ENCODE measurements at regions not wholly inside any gene's neighbourhood (a gene's known extent, or its start where the extent isn't known, plus 50 kb on each side); places are given as distances from the start of the nearest gene placed in this dataset.

GRCh38 chr2:219803294-219803693 is 175.9 kb downstream of the SLC4A3 start:
- H3K9ac ChIP-seq (ENCODE audit: low read depth, low read length) = no peak overlapping the region

GRCh38 chr2:219810895-219811294 is 183.5 kb downstream of the SLC4A3 start:
- no peak overlapping the region for H3K9ac ChIP-seq (ENCODE audit: low read depth, low read length)
- H3K9me3 ChIP-seq (ENCODE audit: control insufficient read depth, insufficient read depth, low read length) = peaks cover 4% of the 10 kb centered on the region; the same call in 1 of the 2 replicates
- H3K36me3 ChIP-seq (ENCODE audit: control insufficient read depth, insufficient read depth, low read length) = no peaks in the 10 kb centered on the region
- no peak overlapping the region for H3K27ac ChIP-seq (ENCODE audit: low read depth, low read length)
- H3K4me3 ChIP-seq (ENCODE audit: low read depth, low read length) = no peak overlapping the region
- no peaks in the 10 kb centered on the region for H3K27me3 ChIP-seq (ENCODE audit: control insufficient read depth, insufficient read depth, low read length)
- no peaks in the 10 kb centered on the region for H3K4me1 ChIP-seq (ENCODE audit: control insufficient read depth, insufficient read depth, low read length)

More at GRCh38 chr2:219803294-219803693, 175.9 kb downstream of the SLC4A3 start:
- H3K36me3 ChIP-seq (ENCODE audit: control insufficient read depth, insufficient read depth, low read length) = no peaks in the 10 kb centered on the region
- H3K4me3 ChIP-seq (ENCODE audit: low read depth, low read length) = no peak overlapping the region
- H3K9me3 ChIP-seq (ENCODE audit: control insufficient read depth, insufficient read depth, low read length) = peaks cover 4% of the 10 kb centered on the region; the same call in 1 of the 2 replicates
- H3K27me3 ChIP-seq (ENCODE audit: control insufficient read depth, insufficient read depth, low read length) = no peaks in the 10 kb centered on the region
- no peak overlapping the region for H3K27ac ChIP-seq (ENCODE audit: low read depth, low read length)
- H3K4me1 ChIP-seq (ENCODE audit: control insufficient read depth, insufficient read depth, low read length) = no peaks in the 10 kb centered on the region

DNA sequence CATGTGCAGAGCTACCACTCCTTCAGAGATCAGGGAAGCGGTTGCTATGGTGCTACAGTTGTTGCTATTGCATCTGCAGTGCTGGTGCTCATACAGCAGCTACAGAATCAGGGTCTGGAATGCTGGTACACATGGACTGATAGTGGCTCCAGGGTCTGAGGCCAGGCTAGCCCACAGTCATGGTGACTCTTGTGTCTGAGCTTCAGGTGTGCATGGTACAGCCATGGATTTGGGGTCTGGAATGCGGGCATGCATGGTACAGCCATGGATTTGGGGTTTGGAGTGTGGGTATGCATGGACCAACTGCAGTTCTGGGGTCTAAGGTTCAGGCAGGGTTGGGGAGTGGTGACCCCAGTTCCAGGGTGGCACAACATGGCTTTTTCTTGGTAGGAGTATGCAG is 185.2 kb downstream of the SLC4A3 start:
- H3K9ac ChIP-seq (ENCODE audit: low read depth, low read length) = no peak overlapping the region
- H3K4me3 ChIP-seq (ENCODE audit: low read depth, low read length) = no peak overlapping the region
- H3K9me3 ChIP-seq (ENCODE audit: control insufficient read depth, insufficient read depth, low read length) = peaks cover 2% of the 10 kb centered on the region; the same call in 1 of the 2 replicates
- H3K27ac ChIP-seq (ENCODE audit: low read depth, low read length) = no peak overlapping the region
- H3K27me3 ChIP-seq (ENCODE audit: control insufficient read depth, insufficient read depth, low read length) = no peaks in the 10 kb centered on the region
- no peaks in the 10 kb centered on the region for H3K4me1 ChIP-seq (ENCODE audit: control insufficient read depth, insufficient read depth, low read length)
- no peaks in the 10 kb centered on the region for H3K36me3 ChIP-seq (ENCODE audit: control insufficient read depth, insufficient read depth, low read length)

DNA sequence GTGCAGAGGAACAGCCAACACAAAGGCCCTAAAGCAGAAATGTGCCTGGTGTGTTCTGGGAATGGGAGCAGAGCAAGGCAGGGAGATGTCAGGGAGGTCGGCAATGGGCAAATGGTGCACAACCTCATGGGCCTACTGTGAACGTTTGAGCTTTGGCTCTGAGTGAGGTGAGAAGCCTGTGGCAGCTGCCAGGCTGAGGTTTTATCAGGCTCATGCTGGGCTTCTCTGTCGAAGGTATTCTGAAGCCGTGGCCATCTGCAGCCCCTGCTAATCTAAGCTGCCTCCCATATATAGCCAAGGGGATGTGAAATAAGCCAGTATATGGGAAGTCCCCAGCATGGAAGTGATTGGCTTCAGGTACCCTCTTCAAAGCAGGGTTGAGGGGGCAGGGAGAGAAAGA is 193.3 kb downstream of the SLC4A3 start:
- Histone ChIP-seq H3K27me3 (ENCODE audit: control insufficient read depth, insufficient read depth, low read length) (no peaks in the 10 kb centered on the region), H3K9ac (ENCODE audit: low read depth, low read length) (no peak overlapping the region), H3K4me1 (ENCODE audit: control insufficient read depth, insufficient read depth, low read length) (no peaks in the 10 kb centered on the region), H3K27ac (ENCODE audit: low read depth, low read length) (no peak overlapping the region), H3K4me3 (ENCODE audit: low read depth, low read length) (no peak overlapping the region), H3K9me3 (ENCODE audit: control insufficient read depth, insufficient read depth, low read length) (peaks cover 12% of the 10 kb centered on the region), H3K36me3 (ENCODE audit: control insufficient read depth, insufficient read depth, low read length) (no peaks in the 10 kb centered on the region)

GRCh38 chr2:219823574-219823973 is 196.1 kb downstream of the SLC4A3 start:
- Histone ChIP-seq H3K9me3 (ENCODE audit: control insufficient read depth, insufficient read depth, low read length) (peaks cover 12% of the 10 kb centered on the region), H3K4me3 (ENCODE audit: low read depth, low read length) (no peak overlapping the region), H3K36me3 (ENCODE audit: control insufficient read depth, insufficient read depth, low read length) (no peaks in the 10 kb centered on the region), H3K4me1 (ENCODE audit: control insufficient read depth, insufficient read depth, low read length) (no peaks in the 10 kb centered on the region), H3K27ac (ENCODE audit: low read depth, low read length) (no peak overlapping the region), H3K27me3 (ENCODE audit: control insufficient read depth, insufficient read depth, low read length) (no peaks in the 10 kb centered on the region), H3K9ac (ENCODE audit: low read depth, low read length) (no peak overlapping the region)

DNA sequence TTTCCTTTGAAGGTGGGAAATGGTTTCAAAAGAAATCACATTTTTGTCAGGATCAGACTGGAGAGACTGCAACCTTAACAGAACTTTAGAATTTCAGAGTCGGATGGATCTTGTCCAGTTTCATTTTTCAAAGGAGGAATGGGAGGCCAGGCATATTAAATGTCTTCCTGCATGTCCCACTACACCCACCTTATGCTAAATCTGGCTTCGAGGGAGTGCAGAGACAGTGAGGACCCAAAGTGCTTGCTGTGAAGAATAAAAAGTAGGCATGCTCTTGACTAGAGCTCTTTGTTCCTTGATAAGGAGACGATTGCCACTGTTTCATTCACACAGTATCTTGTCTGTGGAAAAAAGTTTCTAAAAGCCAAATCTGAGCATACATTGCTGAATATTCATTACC is 197.6 kb downstream of the SLC4A3 start:
- Histone ChIP-seq H3K4me1 (ENCODE audit: control insufficient read depth, insufficient read depth, low read length) (no peaks in the 10 kb centered on the region), H3K9me3 (ENCODE audit: control insufficient read depth, insufficient read depth, low read length) (peaks cover 3% of the 10 kb centered on the region), H3K9ac (ENCODE audit: low read depth, low read length) (no peak overlapping the region), H3K36me3 (ENCODE audit: control insufficient read depth, insufficient read depth, low read length) (no peaks in the 10 kb centered on the region), H3K4me3 (ENCODE audit: low read depth, low read length) (no peak overlapping the region), H3K27me3 (ENCODE audit: control insufficient read depth, insufficient read depth, low read length) (no peaks in the 10 kb centered on the region), H3K27ac (ENCODE audit: low read depth, low read length) (no peak overlapping the region)

GRCh38 chr2:219828127-219828526 is 200.7 kb downstream of the SLC4A3 start:
- no peaks in the 10 kb centered on the region for H3K27me3 ChIP-seq (ENCODE audit: control insufficient read depth, insufficient read depth, low read length)
- H3K4me1 ChIP-seq (ENCODE audit: control insufficient read depth, insufficient read depth, low read length) = no peaks in the 10 kb centered on the region
- no peak overlapping the region for H3K4me3 ChIP-seq (ENCODE audit: low read depth, low read length)
- no peak overlapping the region for H3K27ac ChIP-seq (ENCODE audit: low read depth, low read length)
- H3K9ac ChIP-seq (ENCODE audit: low read depth, low read length) = no peak overlapping the region
- H3K36me3 ChIP-seq (ENCODE audit: control insufficient read depth, insufficient read depth, low read length) = no peaks in the 10 kb centered on the region
- no peaks in the 10 kb centered on the region for H3K9me3 ChIP-seq (ENCODE audit: control insufficient read depth, insufficient read depth, low read length)

- Histone ChIP-seq H3K9ac (ENCODE audit: low read depth, low read length) (no peak overlapping the region), H3K9me3 (ENCODE audit: control insufficient read depth, insufficient read depth, low read length) (no peaks in the 10 kb centered on the region), H3K27me3 (ENCODE audit: control insufficient read depth, insufficient read depth, low read length) (no peaks in the 10 kb centered on the region), H3K27ac (ENCODE audit: low read depth, low read length) (no peak overlapping the region), H3K36me3 (ENCODE audit: control insufficient read depth, insufficient read depth, low read length) (no peaks in the 10 kb centered on the region), H3K4me1 (ENCODE audit: control insufficient read depth, insufficient read depth, low read length) (no peaks in the 10 kb centered on the region), H3K4me3 (ENCODE audit: low read depth, low read length) (no peak overlapping the region)
Measured at GRCh38 chr2:219829667-219830352, 202.4 kb downstream of the SLC4A3 start.

- Histone ChIP-seq H3K4me1 (ENCODE audit: control insufficient read depth, insufficient read depth, low read length) (no peaks in the 10 kb centered on the region), H3K4me3 (ENCODE audit: low read depth, low read length) (no peak overlapping the region), H3K27ac (ENCODE audit: low read depth, low read length) (no peak overlapping the region), H3K36me3 (ENCODE audit: control insufficient read depth, insufficient read depth, low read length) (no peaks in the 10 kb centered on the region), H3K27me3 (ENCODE audit: control insufficient read depth, insufficient read depth, low read length) (no peaks in the 10 kb centered on the region), H3K9me3 (ENCODE audit: control insufficient read depth, insufficient read depth, low read length) (no peaks in the 10 kb centered on the region), H3K9ac (ENCODE audit: low read depth, low read length) (no peak overlapping the region)
Measured at GRCh38 chr2:219830353-219830738, 202.9 kb downstream of the SLC4A3 start.

- Histone ChIP-seq H3K4me1 (ENCODE audit: control insufficient read depth, insufficient read depth, low read length) (no peaks in the 10 kb centered on the region), H3K27me3 (ENCODE audit: control insufficient read depth, insufficient read depth, low read length) (no peaks in the 10 kb centered on the region), H3K36me3 (ENCODE audit: control insufficient read depth, insufficient read depth, low read length) (no peaks in the 10 kb centered on the region), H3K27ac (ENCODE audit: low read depth, low read length) (no peak overlapping the region), H3K4me3 (ENCODE audit: low read depth, low read length) (no peak overlapping the region), H3K9me3 (ENCODE audit: control insufficient read depth, insufficient read depth, low read length) (no peaks in the 10 kb centered on the region), H3K9ac (ENCODE audit: low read depth, low read length) (no peak overlapping the region)
Measured at GRCh38 chr2:219831957-219832356, 204.5 kb downstream of the SLC4A3 start.

DNA sequence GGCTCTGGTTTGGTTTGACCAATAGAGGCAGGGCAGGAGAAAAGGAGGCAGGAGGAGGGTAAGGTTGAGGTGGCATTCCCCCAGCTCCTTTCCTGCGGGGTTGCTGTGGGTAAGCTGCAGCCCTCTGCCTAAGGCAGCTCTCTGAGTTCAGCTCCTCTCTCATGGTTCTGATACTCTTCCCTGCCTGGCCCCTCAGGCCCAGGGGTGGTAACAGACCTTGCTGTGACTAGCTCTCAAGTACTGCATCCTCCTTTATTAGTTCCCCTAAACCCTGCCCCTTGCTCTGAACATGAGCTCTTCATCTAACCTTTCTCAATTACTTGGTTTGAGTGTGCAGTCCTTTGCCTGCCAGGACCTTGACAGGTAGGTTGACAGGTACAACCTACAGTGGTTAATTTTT is 205.5 kb downstream of the SLC4A3 start:
- no peaks in the 10 kb centered on the region for H3K4me1 ChIP-seq (ENCODE audit: control insufficient read depth, insufficient read depth, low read length)
- H3K9me3 ChIP-seq (ENCODE audit: control insufficient read depth, insufficient read depth, low read length) = no peaks in the 10 kb centered on the region
- no peak overlapping the region for H3K9ac ChIP-seq (ENCODE audit: low read depth, low read length)
- H3K27me3 ChIP-seq (ENCODE audit: control insufficient read depth, insufficient read depth, low read length) = no peaks in the 10 kb centered on the region
- H3K27ac ChIP-seq (ENCODE audit: low read depth, low read length) = no peak overlapping the region
- H3K36me3 ChIP-seq (ENCODE audit: control insufficient read depth, insufficient read depth, low read length) = no peaks in the 10 kb centered on the region
- H3K4me3 ChIP-seq (ENCODE audit: low read depth, low read length) = no peak overlapping the region

All from HUES48 (cell line).